Astrocyte (in vitro differentiated cells and primary cell): ENCODE measurements at regions not wholly inside any gene's neighbourhood (a gene's known extent, or its start where the extent isn't known, plus 50 kb on each side); places are given as distances from the start of the nearest gene placed in this dataset.
A peak's percentile ranks its signal among the peaks of the same experiment; 100 is the strongest.

Source experiments
- DNase-seq: peaks from one replicate; pipeline ENCODE4 v3.0.0-alpha.2; 2010; ENCODE audit warnings: low read depth
- FAIRE-seq: peaks from 2 replicates; lab custom pipeline; 2011; peaks lifted over from hg19 to GRCh38; lab: Jason Lieb, UNC
- H2AFZ ChIP-seq: 2 replicates; pipeline ENCODE4 v1.6.0; 2012; ENCODE audit warnings: low read depth, low read length, inconsistent platforms
- H3K27ac ChIP-seq: 2 replicates; pipeline ENCODE4 v1.5.1; 2011; ENCODE audit warnings: low read depth, low read length, inconsistent platforms
- H3K27me3 ChIP-seq: 2 replicates; pipeline ENCODE4 v1.6.0; 2011; ENCODE audit warnings: low read length, inconsistent platforms; ENCODE audit not compliant: insufficient read depth
- H3K36me3 ChIP-seq: 2 replicates; pipeline ENCODE4 v1.5.1; 2011; ENCODE audit warnings: low read length, inconsistent platforms; ENCODE audit not compliant: insufficient read depth
- H3K4me1 ChIP-seq: 2 replicates; pipeline ENCODE4 v1.5.1; 2011; ENCODE audit warnings: low read length, inconsistent platforms; ENCODE audit not compliant: insufficient read depth
- H3K4me2 ChIP-seq: 2 replicates; pipeline ENCODE4 v1.6.0; 2012; ENCODE audit warnings: low read length, inconsistent platforms
- H3K4me3 ChIP-seq: 2 replicates; pipeline ENCODE4 v1.5.1; 2011; ENCODE audit warnings: low read depth, mild to moderate bottlenecking, low read length, inconsistent platforms; ENCODE audit not compliant: insufficient read depth
- H3K79me2 ChIP-seq: 2 replicates; pipeline ENCODE4 v1.6.0; 2012; ENCODE audit warnings: mild to moderate bottlenecking, low read length, inconsistent platforms; ENCODE audit not compliant: insufficient read depth
- H3K9ac ChIP-seq: 2 replicates; pipeline ENCODE4 v1.6.0; 2012; ENCODE audit warnings: mild to moderate bottlenecking, low read length, inconsistent platforms
- H3K9me3 ChIP-seq: 2 replicates; pipeline ENCODE4 v1.5.1; 2012; ENCODE audit warnings: low read depth, mild to moderate bottlenecking, low read length, inconsistent platforms; ENCODE audit not compliant: insufficient read depth
- H4K20me1 ChIP-seq: 2 replicates; pipeline ENCODE4 v1.6.0; 2012; ENCODE audit warnings: low read length, inconsistent platforms; ENCODE audit not compliant: insufficient read depth
- H3K27ac Mint-ChIP-seq: one replicate; pipeline ENCODE4 v1.8.0; 2021; ENCODE audit warnings: mild to moderate bottlenecking, mixed read lengths; ENCODE audit not compliant: unreplicated experiment
- H3K27me3 Mint-ChIP-seq: one replicate; pipeline ENCODE4 v1.8.0; 2021; ENCODE audit warnings: low read depth, mixed read lengths; ENCODE audit not compliant: unreplicated experiment
- H3K36me3 Mint-ChIP-seq: one replicate; pipeline ENCODE4 v1.8.0; 2021; ENCODE audit warnings: low read depth, mixed read lengths; ENCODE audit not compliant: unreplicated experiment
- H3K4me1 Mint-ChIP-seq: one replicate; pipeline ENCODE4 v1.8.0; 2021; ENCODE audit warnings: low read depth, mixed read lengths; ENCODE audit not compliant: unreplicated experiment
- H3K4me3 Mint-ChIP-seq: one replicate; pipeline ENCODE4 v1.8.0; 2021; ENCODE audit warnings: mild to moderate bottlenecking, moderate library complexity, mixed read lengths; ENCODE audit not compliant: unreplicated experiment
- H3K9me3 Mint-ChIP-seq: one replicate; pipeline ENCODE4 v1.8.0; 2021; ENCODE audit warnings: mild to moderate bottlenecking, mixed read lengths; ENCODE audit not compliant: unreplicated experiment
- EZH2 ChIP-seq: IDR thresholded peaks from 2 replicates; pipeline ENCODE4 v1.6.1; 2012; ENCODE audit warnings: mild to moderate bottlenecking, low read length, inconsistent platforms; ENCODE audit not compliant: insufficient read depth
- TF ChIP-seq, protein P1 (sequence below): IDR thresholded peaks from 2 replicates; pipeline ENCODE4 v1.5.1; 2011; ENCODE audit warnings: low read depth, mild to moderate bottlenecking, inconsistent platforms, low read length, moderate library complexity; ENCODE audit not compliant: insufficient read depth

- TF ChIP-seq, protein P1, sequence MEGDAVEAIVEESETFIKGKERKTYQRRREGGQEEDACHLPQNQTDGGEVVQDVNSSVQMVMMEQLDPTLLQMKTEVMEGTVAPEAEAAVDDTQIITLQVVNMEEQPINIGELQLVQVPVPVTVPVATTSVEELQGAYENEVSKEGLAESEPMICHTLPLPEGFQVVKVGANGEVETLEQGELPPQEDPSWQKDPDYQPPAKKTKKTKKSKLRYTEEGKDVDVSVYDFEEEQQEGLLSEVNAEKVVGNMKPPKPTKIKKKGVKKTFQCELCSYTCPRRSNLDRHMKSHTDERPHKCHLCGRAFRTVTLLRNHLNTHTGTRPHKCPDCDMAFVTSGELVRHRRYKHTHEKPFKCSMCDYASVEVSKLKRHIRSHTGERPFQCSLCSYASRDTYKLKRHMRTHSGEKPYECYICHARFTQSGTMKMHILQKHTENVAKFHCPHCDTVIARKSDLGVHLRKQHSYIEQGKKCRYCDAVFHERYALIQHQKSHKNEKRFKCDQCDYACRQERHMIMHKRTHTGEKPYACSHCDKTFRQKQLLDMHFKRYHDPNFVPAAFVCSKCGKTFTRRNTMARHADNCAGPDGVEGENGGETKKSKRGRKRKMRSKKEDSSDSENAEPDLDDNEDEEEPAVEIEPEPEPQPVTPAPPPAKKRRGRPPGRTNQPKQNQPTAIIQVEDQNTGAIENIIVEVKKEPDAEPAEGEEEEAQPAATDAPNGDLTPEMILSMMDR: peak; percentile 46
- TF ChIP-seq EZH2: no peak
- H3K4me2 ChIP-seq: no peak overlapping the region
- no peaks in the 10 kb centered on the region for H3K36me3 ChIP-seq
- H3K9me3 Mint-ChIP-seq: no peaks in the 10 kb centered on the region
- H3K27ac Mint-ChIP-seq: no peak overlapping the region
- H3K27me3 ChIP-seq: no peaks in the 10 kb centered on the region
- H3K4me3 Mint-ChIP-seq: no peak overlapping the region
- H3K79me2 ChIP-seq: no peaks in the 10 kb centered on the region
- H3K9ac ChIP-seq: no peak overlapping the region
- no peaks in the 10 kb centered on the region for H3K4me1 ChIP-seq
- no peak for FAIRE-seq
- H2AFZ ChIP-seq: peak overlapping the region; percentile 49
- peaks cover 2% of the 10 kb centered on the region for H3K4me1 Mint-ChIP-seq
- peaks cover 3% of the 10 kb centered on the region for H3K27me3 Mint-ChIP-seq
- no peaks in the 10 kb centered on the region for H3K36me3 Mint-ChIP-seq
- H3K9me3 ChIP-seq: no peaks in the 10 kb centered on the region
- DNase-seq: peak; percentile 44
- no peak overlapping the region for H3K27ac ChIP-seq
- H4K20me1 ChIP-seq: no peaks in the 10 kb centered on the region
- H3K4me3 ChIP-seq: no peak overlapping the region
Observed at GRCh38 chr2:67322353-67323001, 74.7 kb upstream of the ETAA1 start.

- H3K36me3 Mint-ChIP-seq: no peaks in the 10 kb centered on the region
- FAIRE-seq (no peak), DNase-seq (no peak)
- Histone ChIP-seq H3K9me3 (no peaks in the 10 kb centered on the region), H3K36me3 (no peaks in the 10 kb centered on the region), H3K9ac (no peak overlapping the region), H3K79me2 (no peaks in the 10 kb centered on the region), H2AFZ (no peak overlapping the region), H3K27me3 (no peaks in the 10 kb centered on the region), H3K27ac (no peak overlapping the region), H3K4me1 (no peaks in the 10 kb centered on the region), H3K4me2 (no peak overlapping the region), H4K20me1 (no peaks in the 10 kb centered on the region), H3K4me3 (no peak overlapping the region)
- H3K27ac Mint-ChIP-seq: no peak overlapping the region
- H3K4me3 Mint-ChIP-seq: no peak overlapping the region
- H3K9me3 Mint-ChIP-seq: no peaks in the 10 kb centered on the region
- TF ChIP-seq, protein P1: no peak
- no peak for TF ChIP-seq EZH2
- peaks cover 3% of the 10 kb centered on the region for H3K27me3 Mint-ChIP-seq
- peaks cover 2% of the 10 kb centered on the region for H3K4me1 Mint-ChIP-seq
Observed at GRCh38 chr2:67323209-67323991, 73.7 kb upstream of the ETAA1 start.

DNA sequence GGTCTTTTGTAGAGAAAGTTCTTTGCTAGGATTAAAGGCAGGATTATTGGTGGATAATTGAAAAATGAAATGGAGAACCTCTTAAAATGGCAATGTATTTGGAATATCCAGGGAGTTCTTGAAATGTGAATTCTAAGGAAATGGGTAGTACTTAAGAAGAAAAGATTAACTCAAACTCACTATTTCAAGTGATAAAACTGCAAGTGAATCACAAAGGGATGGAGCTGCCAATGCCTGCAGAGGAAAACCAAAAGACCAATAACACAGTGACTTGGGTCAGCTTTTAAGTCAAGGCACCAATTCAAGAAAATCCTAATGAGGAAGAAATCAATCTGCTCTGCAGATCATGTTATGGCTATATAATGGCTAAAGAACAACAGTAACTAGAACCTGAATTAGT lies 67.6 kb upstream of the ETAA1 start:
- Mint-ChIP-seq H3K9me3 (peaks cover 3% of the 10 kb centered on the region), H3K4me3 (no peak overlapping the region), H3K27ac (no peak overlapping the region), H3K4me1 (no peaks in the 10 kb centered on the region), H3K36me3 (no peaks in the 10 kb centered on the region), H3K27me3 (peaks cover 24% of the 10 kb centered on the region)
- no peak for TF ChIP-seq EZH2
- TF ChIP-seq, protein P1: no peak
- Histone ChIP-seq H3K9ac (no peak overlapping the region), H3K4me3 (no peak overlapping the region), H3K9me3 (no peaks in the 10 kb centered on the region), H3K27ac (no peak overlapping the region), H3K4me1 (no peaks in the 10 kb centered on the region), H3K79me2 (no peaks in the 10 kb centered on the region), H4K20me1 (no peaks in the 10 kb centered on the region), H2AFZ (no peak overlapping the region), H3K4me2 (no peak overlapping the region), H3K27me3 (no peaks in the 10 kb centered on the region), H3K36me3 (no peaks in the 10 kb centered on the region)
- FAIRE-seq: no peak
- DNase-seq: no peak
